Liver (tissue), 8 donors: ENCODE measurements at regions not wholly inside any gene's neighbourhood (a gene's known extent, or its start where the extent isn't known, plus 50 kb on each side); places are given as distances from the start of the nearest gene placed in this dataset.

ENCODE experiments used
- DNase-seq: peaks from one replicate; pipeline ENCODE4 v3.0.0-alpha.2; 2017; ENCODE audit warnings: low spot score
- H3K27ac ChIP-seq, 2 donors: one replicate each; pipeline ENCODE4 v1.7.0; 2013; ENCODE audit warnings: inconsistent platforms in 2 of 2, low read length in 2 of 2, control low read depth in 1 of 2, low read depth in 1 of 2, mild to moderate bottlenecking in 1 of 2
- H3K27me3 ChIP-seq, 4 donors: one replicate each; pipeline versions ENCODE4 v1.6.1 to v1.7.0; 2013; ENCODE audit warnings: low read length in 3 of 4, inconsistent platforms in 1 of 4, mild to moderate bottlenecking in 1 of 4, moderate library complexity in 1 of 4; ENCODE audit not compliant: control insufficient read depth in 4 of 4, insufficient read depth in 4 of 4
- H3K36me3 ChIP-seq, 4 donors: one replicate each; pipeline versions ENCODE4 v1.6.1 to v1.7.0; 2013; ENCODE audit warnings: low read length in 3 of 4, mild to moderate bottlenecking in 3 of 4, low read depth in 1 of 4, moderate library complexity in 1 of 4; ENCODE audit not compliant: control insufficient read depth in 4 of 4, insufficient read depth in 3 of 4
- H3K4me1 ChIP-seq, 4 donors: one replicate each; pipeline versions ENCODE4 v1.6.1 to v1.7.0; 2013; ENCODE audit warnings: low read length in 3 of 4, mild to moderate bottlenecking in 3 of 4, moderate library complexity in 1 of 4; ENCODE audit not compliant: control insufficient read depth in 4 of 4, insufficient read depth in 4 of 4
- H3K4me3 ChIP-seq, 3 donors: one replicate each; pipeline versions ENCODE4 v1.6.1 to v1.7.0; 2013; ENCODE audit warnings: low read length in 3 of 3, control low read depth in 1 of 3, low read depth in 1 of 3, mild to moderate bottlenecking in 1 of 3
- H3K9ac ChIP-seq, 2 donors: one replicate each; pipeline ENCODE4 v1.7.0; 2013; ENCODE audit warnings: low read length in 2 of 2, mild to moderate bottlenecking in 2 of 2, moderate library complexity in 2 of 2, control low read depth in 1 of 2, low read depth in 1 of 2
- H3K9me3 ChIP-seq, 4 donors: one replicate each; pipeline versions ENCODE4 v1.6.1 to v1.7.0; 2013; ENCODE audit warnings: low read length in 3 of 4; ENCODE audit not compliant: control insufficient read depth in 4 of 4
- EGR1 ChIP-seq, 2 donors: IDR thresholded peaks; 2 replicates each; pipeline ENCODE4 v1.6.1; 2016 to 2018; ENCODE audit warnings: antibody characterized with exemption in 2 of 2, low read depth in 2 of 2
- FOXA1 ChIP-seq: IDR thresholded peaks from 2 replicates; pipeline ENCODE4 v1.6.1; 2016; ENCODE audit warnings: antibody characterized with exemption
- FOXA2 ChIP-seq: IDR thresholded peaks from 2 replicates; pipeline ENCODE4 v1.6.1; 2016; ENCODE audit warnings: antibody characterized with exemption
- GABPA ChIP-seq, 2 donors: IDR thresholded peaks in 1 of 2; conservative IDR thresholded peaks in 1 of 2; 2 replicates each; pipeline ENCODE4 v1.6.1; 2016; ENCODE audit warnings: antibody characterized with exemption in 2 of 2, mild to moderate bottlenecking in 1 of 2, moderate library complexity in 1 of 2
- HNF4G ChIP-seq: IDR thresholded peaks from 2 replicates; pipeline ENCODE4 v1.6.1; 2016; ENCODE audit warnings: antibody characterized with exemption
- JUND ChIP-seq, 2 donors: IDR thresholded peaks; 2 replicates each; pipeline ENCODE4 v1.6.1; 2016; ENCODE audit warnings: antibody characterized with exemption in 2 of 2
- RXRA ChIP-seq, 2 donors: IDR thresholded peaks; 2 replicates each; pipeline ENCODE4 v1.6.1; 2017 to 2018; ENCODE audit warnings: antibody characterized with exemption in 2 of 2, mild to moderate bottlenecking in 1 of 2
- TAF1 ChIP-seq: conservative IDR thresholded peaks from 2 replicates; pipeline ENCODE4 v1.6.1; 2016; ENCODE audit warnings: antibody characterized with exemption, mild to moderate bottlenecking
- WGBS: extraction: QIAGEN DNeasy Blood & Tissue Kit; methylation state at CpG from one replicate; pipeline ENCODE4 v1.1.7; 2013; 5-methylcytosine and 5-hydroxymethylcytosine counted together
- TF ChIP-seq, protein P1 (sequence below): IDR thresholded peaks from 2 replicates; pipeline ENCODE4 v1.6.1; 2016; ENCODE audit warnings: antibody characterized with exemption
- TF ChIP-seq, protein P2 (sequence below): fragments of 150-350 bp; IDR thresholded peaks from 2 replicates; pipeline ENCODE4 v1.5.1; 2017; ENCODE audit warnings: improper control_type of control experiment, low read depth, low read length; ENCODE audit not compliant: missing input control
- TF ChIP-seq, protein P3 (sequence below): IDR thresholded peaks from 2 replicates; pipeline ENCODE4 v1.6.1; 2016; ENCODE audit warnings: antibody characterized with exemption
- TF ChIP-seq, protein P4 (sequence below): IDR thresholded peaks from 2 replicates; pipeline ENCODE4 v1.6.1; 2016; ENCODE audit warnings: antibody characterized with exemption
- donor health status: healthy.
- donor health status: healthy.
- donor health status: healthy.
- donor health status: healthy.
- donor health status: healthy.

DNA sequence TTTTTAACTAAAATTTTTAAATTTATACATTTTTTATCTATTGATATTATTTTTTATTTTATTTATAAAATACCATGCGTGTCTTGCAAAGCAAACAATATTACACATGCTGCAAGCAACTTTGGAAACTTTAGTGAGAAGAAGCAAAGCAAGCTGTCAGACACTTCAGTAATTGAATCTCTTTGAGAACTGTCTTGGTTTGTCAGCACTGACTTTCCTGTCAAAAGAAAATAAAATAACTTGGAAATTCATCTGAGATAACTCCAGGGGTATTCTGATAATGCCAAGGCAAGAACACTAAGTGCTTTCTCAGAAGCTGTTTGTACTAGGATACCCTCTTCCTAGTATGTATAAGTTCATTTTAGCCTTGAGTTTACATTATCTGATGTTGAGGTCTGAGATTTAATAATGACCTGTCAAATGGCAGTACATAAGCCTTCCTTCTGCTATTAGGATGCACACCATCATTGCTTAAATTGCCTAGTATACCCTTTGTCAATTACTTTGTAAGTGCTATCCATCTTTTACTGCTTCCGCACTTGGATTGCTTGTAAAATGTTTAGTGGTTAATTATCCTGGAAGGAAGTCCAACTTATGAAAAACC, 624.2 kb upstream of the AGA start:
- no peaks in the 10 kb centered on the region for H3K9me3 ChIP-seq
- no peak overlapping the region for H3K9ac ChIP-seq
- TF ChIP-seq TAF1 (no peak), JUND (IDR thresholded peaks at IDR 0.05) (no peak)
- TF ChIP-seq, protein P1, sequence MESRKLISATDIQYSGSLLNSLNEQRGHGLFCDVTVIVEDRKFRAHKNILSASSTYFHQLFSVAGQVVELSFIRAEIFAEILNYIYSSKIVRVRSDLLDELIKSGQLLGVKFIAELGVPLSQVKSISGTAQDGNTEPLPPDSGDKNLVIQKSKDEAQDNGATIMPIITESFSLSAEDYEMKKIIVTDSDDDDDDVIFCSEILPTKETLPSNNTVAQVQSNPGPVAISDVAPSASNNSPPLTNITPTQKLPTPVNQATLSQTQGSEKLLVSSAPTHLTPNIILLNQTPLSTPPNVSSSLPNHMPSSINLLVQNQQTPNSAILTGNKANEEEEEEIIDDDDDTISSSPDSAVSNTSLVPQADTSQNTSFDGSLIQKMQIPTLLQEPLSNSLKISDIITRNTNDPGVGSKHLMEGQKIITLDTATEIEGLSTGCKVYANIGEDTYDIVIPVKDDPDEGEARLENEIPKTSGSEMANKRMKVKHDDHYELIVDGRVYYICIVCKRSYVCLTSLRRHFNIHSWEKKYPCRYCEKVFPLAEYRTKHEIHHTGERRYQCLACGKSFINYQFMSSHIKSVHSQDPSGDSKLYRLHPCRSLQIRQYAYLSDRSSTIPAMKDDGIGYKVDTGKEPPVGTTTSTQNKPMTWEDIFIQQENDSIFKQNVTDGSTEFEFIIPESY: no peak
- TF ChIP-seq, protein P2, sequence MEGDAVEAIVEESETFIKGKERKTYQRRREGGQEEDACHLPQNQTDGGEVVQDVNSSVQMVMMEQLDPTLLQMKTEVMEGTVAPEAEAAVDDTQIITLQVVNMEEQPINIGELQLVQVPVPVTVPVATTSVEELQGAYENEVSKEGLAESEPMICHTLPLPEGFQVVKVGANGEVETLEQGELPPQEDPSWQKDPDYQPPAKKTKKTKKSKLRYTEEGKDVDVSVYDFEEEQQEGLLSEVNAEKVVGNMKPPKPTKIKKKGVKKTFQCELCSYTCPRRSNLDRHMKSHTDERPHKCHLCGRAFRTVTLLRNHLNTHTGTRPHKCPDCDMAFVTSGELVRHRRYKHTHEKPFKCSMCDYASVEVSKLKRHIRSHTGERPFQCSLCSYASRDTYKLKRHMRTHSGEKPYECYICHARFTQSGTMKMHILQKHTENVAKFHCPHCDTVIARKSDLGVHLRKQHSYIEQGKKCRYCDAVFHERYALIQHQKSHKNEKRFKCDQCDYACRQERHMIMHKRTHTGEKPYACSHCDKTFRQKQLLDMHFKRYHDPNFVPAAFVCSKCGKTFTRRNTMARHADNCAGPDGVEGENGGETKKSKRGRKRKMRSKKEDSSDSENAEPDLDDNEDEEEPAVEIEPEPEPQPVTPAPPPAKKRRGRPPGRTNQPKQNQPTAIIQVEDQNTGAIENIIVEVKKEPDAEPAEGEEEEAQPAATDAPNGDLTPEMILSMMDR: no peak
- TF ChIP-seq, protein P3, sequence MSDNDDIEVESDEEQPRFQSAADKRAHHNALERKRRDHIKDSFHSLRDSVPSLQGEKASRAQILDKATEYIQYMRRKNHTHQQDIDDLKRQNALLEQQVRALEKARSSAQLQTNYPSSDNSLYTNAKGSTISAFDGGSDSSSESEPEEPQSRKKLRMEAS: no peak
- 76% methylated on average over 2 of the region's 2 CpGs for WGBS
- H3K27me3 ChIP-seq: no peaks in the 10 kb centered on the region
- H3K27ac ChIP-seq: no peak overlapping the region
- H3K4me1 ChIP-seq: no peaks in the 10 kb centered on the region
- DNase-seq: no peak
- H3K36me3 ChIP-seq: no peaks in the 10 kb centered on the region
- H3K4me3 ChIP-seq: no peak overlapping the region

DNA sequence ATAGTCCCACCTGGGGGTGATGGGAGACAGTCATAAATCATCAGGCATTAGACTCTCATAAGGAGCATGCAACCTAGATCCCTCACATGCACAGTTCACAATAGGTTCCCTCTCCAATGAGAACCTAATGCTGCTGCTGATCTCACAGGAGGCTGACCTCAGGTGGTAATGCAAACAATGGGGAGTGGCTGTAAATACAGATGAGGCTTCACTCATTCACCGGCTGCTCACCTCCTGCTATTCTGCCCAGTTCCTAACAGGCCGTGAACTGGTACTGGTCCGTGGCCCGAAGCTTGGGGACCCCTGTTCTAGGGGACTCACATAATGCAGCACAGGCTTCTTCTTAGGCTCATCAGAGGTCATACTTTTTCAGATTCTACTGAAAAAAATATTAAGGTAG, 625.9 kb upstream of the AGA start:
- 75% methylated on average over 4 of the region's 4 CpGs for WGBS
- DNase-seq: no peak
- TF ChIP-seq EGR1 (IDR thresholded peaks at IDR 0.05; ENCODE audit: low read depth in 2 of 2): no peak
- TF ChIP-seq, protein P1: no peak
- TF ChIP-seq, protein P4, sequence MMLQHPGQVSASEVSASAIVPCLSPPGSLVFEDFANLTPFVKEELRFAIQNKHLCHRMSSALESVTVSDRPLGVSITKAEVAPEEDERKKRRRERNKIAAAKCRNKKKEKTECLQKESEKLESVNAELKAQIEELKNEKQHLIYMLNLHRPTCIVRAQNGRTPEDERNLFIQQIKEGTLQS: no peak
- no peak for TF ChIP-seq RXRA (IDR thresholded peaks at IDR 0.05)
- TF ChIP-seq FOXA1: no peak
- no peak for TF ChIP-seq FOXA2
- TF ChIP-seq GABPA (IDR thresholded peaks at IDR 0.05 in 1 of 2, conservative IDR thresholded peaks at IDR 0.05 in 1 of 2): no peak
- no peak for TF ChIP-seq TAF1
- no peak for TF ChIP-seq HNF4G
- Histone ChIP-seq H3K36me3 (no peaks in the 10 kb centered on the region), H3K27ac (no peak overlapping the region), H3K9me3 (no peaks in the 10 kb centered on the region), H3K9ac (no peak overlapping the region), H3K4me1 (no peaks in the 10 kb centered on the region), H3K4me3 (no peak overlapping the region), H3K27me3 (no peaks in the 10 kb centered on the region)
